Mucosa of gallbladder (tissue), 1 donor: ENCODE measurements at regions not wholly inside any gene's neighbourhood (a gene's known extent, or its start where the extent isn't known, plus 50 kb on each side); places are given as distances from the start of the nearest gene placed in this dataset.
"Not testable (repeated sequence)": the region's sequence is repeated elsewhere in the genome, so short reads cannot be mapped to it uniquely, and the experiment has no call there.

ENCODE experiments used
- DNase-seq: peaks from one replicate; pipeline ENCODE4 v3.0.0-alpha.2; 2020; ENCODE audit warnings: low spot score
- donor health status: DM: no; HTN: no; CAD: no.

- no peak for DNase-seq
Measured at GRCh38 chr3:178202194-178202593, 334.0 kb upstream of the KCNMB2 start.

- DNase-seq: no peak
Measured at GRCh38 chr3:178203165-178203564, 333.1 kb upstream of the KCNMB2 start.

GRCh38 chr3:178203650-178204049 is 332.6 kb upstream of the KCNMB2 start:
- DNase-seq: no peak

DNA sequence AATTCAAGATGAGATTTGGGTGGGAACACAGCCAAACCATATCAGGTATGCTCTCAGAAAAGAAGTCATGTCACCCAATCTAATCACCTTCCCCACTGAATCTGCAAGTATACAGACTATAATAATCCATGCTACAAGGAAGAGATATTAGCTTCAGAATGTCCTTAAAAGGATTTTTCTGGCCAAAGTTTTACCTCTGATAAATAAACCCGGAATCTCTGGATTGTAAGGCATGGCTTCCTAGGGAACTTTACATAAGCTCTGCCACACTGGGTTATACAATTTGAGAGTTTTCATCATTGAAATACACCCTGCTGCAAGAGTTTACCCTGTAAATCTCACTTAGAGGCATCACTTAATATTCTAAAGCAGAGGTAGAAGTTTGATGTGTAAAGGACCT is 330.5 kb upstream of the KCNMB2 start:
- no peak for DNase-seq

GRCh38 chr3:178206521-178206920 is 329.7 kb upstream of the KCNMB2 start:
- no peak for DNase-seq

DNA sequence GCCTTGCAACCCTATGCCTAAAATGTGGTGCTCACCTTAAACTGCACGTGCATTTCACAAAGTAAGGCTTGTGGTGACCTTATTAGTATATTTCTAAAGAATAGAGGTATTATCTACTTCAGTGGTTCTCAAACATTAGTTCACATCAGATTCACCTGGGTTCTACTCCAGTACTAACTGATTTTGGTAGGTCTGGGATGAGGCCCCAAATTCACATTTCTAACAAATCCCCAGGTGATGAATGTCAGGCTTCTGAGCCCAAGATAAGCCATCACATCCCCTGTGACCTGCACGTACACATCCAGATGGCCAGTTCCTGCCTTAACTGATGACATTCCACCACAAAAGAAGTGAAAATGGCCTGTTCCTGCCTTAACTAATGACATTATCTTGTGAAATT is 329.1 kb upstream of the KCNMB2 start:
- DNase-seq: not testable (repeated sequence)

DNA sequence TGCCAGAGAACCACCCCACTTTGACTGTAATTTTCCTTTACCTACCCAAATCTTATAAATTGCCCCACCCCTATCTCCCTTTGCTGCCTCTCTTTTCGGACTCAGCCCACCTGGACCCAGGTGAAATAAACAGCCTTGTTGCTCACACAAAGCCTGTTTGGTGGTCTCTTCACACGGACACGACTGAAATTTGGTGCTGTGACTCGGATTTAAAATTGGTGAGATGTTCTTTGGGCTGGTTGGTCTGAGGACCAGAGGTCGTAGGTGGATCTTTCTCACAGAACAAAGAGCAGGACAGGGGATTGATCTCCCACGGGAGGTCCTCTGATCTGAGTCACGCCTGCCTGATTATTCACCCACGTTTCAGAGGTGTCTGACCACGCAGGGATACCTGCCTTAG is 328.6 kb upstream of the KCNMB2 start:
- not testable (repeated sequence) for DNase-seq

DNA sequence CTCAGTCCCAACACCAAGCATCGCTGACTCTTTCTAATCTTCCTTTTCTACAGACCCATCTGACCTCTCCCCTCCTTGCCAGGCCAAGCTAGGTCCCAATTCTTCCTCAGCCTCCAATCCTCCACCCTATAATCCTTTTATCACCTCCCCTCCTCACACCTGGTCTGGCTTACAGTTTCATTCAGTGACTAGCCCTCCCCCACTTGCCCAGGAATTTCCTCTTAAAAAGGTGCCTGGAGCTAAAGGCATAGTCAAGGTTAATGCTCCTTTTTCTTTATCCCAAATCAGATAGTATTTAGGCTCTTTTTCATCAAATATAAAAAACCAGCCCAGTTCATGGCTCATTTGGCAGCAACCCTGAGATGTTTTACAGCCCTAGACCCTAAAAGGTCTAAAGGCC is 327.1 kb upstream of the KCNMB2 start:
- not testable (repeated sequence) for DNase-seq

DNA sequence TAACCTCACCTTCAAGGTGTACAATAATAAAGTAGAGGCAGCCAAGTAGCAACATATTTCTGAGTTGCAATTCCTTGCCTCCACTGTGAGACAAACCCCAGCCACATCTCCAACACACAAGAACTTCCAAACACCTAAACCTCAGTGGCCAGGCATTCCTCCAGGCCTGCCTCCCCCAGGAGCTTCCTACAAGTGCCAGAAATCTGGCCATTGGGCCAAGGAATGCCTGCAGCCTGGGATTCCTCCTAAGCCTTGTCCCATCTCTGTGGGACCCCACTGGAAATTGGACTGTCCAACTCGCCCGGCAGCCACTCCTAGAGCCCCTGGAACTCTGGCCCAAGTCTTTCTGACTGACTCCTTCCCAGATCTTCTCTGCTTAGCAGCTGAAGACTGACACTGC is 326.6 kb upstream of the KCNMB2 start:
- not testable (repeated sequence) for DNase-seq

- not testable (repeated sequence) for DNase-seq
Measured at GRCh38 chr3:178211086-178211485, 325.1 kb upstream of the KCNMB2 start.

DNA sequence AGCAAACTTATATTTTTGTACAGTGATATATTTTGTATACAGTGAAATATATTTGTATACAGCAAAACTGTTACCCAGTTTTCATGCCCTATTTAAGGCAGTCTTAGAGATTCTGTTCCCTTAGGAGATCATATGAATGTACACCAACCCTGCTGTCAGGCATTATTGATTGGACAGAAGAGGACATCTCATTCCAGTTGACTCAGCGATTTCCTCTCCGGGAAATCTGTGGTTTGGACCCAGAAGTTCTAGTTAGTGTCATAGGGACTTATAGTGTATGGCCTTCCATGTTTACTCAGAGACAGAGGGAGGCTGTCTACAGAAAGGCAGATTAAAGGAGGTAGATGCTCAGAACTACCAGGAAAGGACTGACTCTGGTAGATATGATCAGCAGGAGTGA is 318.8 kb upstream of the KCNMB2 start:
- DNase-seq: no peak

- DNase-seq: no peak
Measured at GRCh38 chr3:178218231-178218630, 318.0 kb upstream of the KCNMB2 start.

DNA sequence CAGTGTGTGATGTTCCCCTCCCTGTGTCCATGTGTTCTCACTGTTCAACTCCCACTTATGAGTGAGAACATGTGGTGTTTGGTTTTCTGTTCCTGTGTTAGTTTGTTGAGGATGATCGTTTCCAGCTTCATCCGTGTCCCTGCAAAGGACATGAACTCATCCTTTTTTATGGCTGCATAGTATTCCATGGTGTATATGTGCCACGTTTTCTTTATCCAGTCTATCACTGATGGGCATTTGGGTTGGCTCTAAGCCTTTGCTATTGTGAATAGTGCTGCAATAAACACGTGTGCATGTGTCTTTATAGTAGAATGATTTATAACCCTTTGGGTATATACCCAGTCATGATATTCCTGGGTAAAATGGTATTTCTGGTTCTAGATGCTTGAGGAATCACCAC is 316.6 kb upstream of the KCNMB2 start:
- not testable (repeated sequence) for DNase-seq

GRCh38 chr3:178223876-178224275 is 312.4 kb upstream of the KCNMB2 start:
- DNase-seq: no peak

GRCh38 chr3:178226094-178226493 is 310.1 kb upstream of the KCNMB2 start:
- DNase-seq: no peak

DNA sequence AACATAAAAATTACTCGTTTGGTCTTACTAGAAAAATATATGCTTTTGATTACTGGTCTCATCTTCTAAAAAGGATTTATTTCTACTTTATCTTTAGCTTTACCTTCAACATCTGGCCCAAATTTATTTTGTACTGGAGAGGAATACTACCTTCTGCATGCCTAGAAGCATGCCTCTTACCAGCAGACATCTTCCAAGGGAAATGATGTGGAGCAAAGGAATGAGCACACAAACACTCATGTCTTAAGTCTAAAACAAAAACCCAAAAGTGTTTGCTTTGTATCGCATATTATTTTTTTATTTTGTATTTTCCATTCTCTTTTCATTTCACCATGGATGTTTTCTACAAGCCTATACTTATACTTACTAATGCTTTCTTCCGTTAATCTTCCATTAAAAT is 304.6 kb upstream of the KCNMB2 start:
- DNase-seq: no peak

DNA sequence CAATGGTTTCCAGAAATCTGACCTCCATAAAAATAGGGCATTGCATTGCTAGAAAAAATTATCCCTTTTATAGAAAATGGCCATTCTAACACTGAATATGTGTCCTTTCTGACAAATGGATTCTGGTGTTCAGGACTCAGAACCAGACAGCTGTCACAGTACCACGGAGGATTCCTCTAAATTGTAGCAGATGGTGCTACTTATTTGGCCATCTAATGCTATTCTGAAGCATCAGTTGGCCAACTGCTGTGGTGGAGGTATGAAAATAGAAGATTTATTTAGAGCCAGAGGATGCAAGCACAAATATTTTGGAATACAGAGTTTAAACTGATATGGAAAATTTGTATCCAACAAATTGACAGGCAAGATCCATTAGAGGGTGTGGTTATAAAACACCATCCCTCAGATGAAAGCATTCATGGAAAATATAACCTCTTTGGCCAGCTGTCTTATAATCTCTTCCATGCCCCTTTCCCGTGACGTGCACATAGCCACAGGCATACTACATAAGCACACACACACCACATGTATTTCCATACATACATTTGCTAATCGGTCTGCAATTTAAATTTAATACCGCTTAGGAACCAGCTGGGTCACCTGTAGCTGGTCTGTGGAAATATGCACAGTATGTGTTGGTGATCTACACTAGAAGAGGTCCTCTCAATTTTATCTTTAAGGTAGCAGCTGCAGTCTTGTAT is 302.7 kb upstream of the KCNMB2 start:
- DNase-seq: no peak

- DNase-seq: no peak
Measured at GRCh38 chr3:178236555-178237277, 299.5 kb upstream of the KCNMB2 start.

GRCh38 chr3:178238179-178238578 is 298.1 kb upstream of the KCNMB2 start:
- DNase-seq: no peak

GRCh38 chr3:178244733-178245709 is 291.2 kb upstream of the KCNMB2 start:
- no peak for DNase-seq

DNA sequence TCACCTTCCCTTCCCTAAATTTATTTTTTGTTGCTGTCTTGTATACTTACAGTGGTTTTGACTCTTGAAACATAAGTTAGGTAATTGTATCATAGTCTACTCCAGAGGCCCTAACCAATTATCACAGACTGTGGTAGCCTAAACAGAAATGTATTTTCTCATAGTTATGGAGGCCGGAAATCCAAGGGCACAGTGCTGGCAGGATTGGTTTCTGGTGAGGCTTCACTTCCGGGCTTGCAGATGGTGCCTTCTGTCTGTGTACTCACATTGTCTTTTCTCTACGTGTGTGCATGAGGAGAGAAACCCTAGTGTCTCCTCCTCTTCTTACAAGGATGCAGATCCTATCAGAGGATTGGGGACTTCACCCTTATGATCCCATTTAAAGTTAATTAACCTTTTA is 290.2 kb upstream of the KCNMB2 start:
- no peak for DNase-seq

DNA sequence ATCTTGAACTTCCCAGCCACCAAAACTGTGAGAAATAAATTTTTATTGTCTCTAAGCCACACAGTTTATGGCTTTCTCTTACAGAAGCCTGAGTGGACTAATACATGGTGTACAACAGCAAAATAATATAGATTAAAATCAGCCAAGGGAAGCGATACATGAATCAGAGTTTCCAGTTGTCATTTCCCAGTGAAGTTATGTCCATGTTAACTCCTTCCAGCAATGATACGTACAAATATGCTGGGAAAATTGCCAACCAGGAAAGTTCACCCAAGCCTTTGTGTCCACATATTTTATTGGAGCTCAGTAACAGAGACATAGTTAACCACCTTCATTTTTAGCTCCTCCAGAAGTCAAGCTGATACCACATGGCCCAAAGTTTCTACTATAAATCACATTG is 280.9 kb upstream of the KCNMB2 start:
- no peak for DNase-seq
